ENCODE measurements at regions not wholly inside any gene's neighbourhood (a gene's known extent, or its start where the extent isn't known, plus 50 kb on each side); places are given as distances from the start of the nearest gene placed in this dataset.

GRCh38 chr3:194838236-194838635 is 152.6 kb downstream of the FAM43A start:
- no peak overlapping the region for H3K9ac ChIP-seq (ENCODE audit: low read length)
- no peaks in the 10 kb centered on the region for H3K9me3 ChIP-seq (replicated peaks; ENCODE audit: insufficient read depth, low read length)
- H3K79me2 ChIP-seq (ENCODE audit: low read length), result no peaks in the 10 kb centered on the region
- no peaks in the 10 kb centered on the region for H3K27me3 ChIP-seq (replicated peaks; ENCODE audit: insufficient read depth, low read length)
- H3K9me2 ChIP-seq (replicated peaks; ENCODE audit: insufficient read depth, low read length), result no peaks in the 10 kb centered on the region
- no peaks in the 10 kb centered on the region for H4K20me1 ChIP-seq (ENCODE audit: insufficient read depth, low read length)
- no peaks in the 10 kb centered on the region for H3F3A ChIP-seq (ENCODE audit: insufficient read depth, low read length)
- no peak overlapping the region for H3K4me2 ChIP-seq (ENCODE audit: low read depth, low read length)
- H3K36me3 ChIP-seq (replicated peaks; ENCODE audit: insufficient read depth, low read length), result no peaks in the 10 kb centered on the region
- H2AFZ ChIP-seq (ENCODE audit: low read length), result no peak overlapping the region
- no peak for DNase-seq
- TF ChIP-seq CTCF (IDR thresholded peaks at IDR 0.05; ENCODE audit: low read length) (no peak), EZH2phosphoT487 (IDR thresholded peaks at IDR 0.05; ENCODE audit: low read length) (no peak), EZH2 (optimal IDR thresholded peaks at IDR 0.05; ENCODE audit: low read depth, low read length) (no peak)
- no peak overlapping the region for H3K27ac ChIP-seq (ENCODE audit: low read length)
- no peak overlapping the region for H3K4me3 ChIP-seq (ENCODE audit: low read length)
- H3K4me1 ChIP-seq (ENCODE audit: low read length), result no peaks in the 10 kb centered on the region

- no peak overlapping the region for H3K4me2 ChIP-seq (ENCODE audit: low read depth, low read length)
- no peak for DNase-seq
- H3K27ac ChIP-seq (ENCODE audit: low read length), result no peak overlapping the region
- no peaks in the 10 kb centered on the region for H3K27me3 ChIP-seq (replicated peaks; ENCODE audit: insufficient read depth, low read length)
- no peaks in the 10 kb centered on the region for H3K36me3 ChIP-seq (replicated peaks; ENCODE audit: insufficient read depth, low read length)
- H4K20me1 ChIP-seq (ENCODE audit: insufficient read depth, low read length), result no peaks in the 10 kb centered on the region
- no peaks in the 10 kb centered on the region for H3F3A ChIP-seq (ENCODE audit: insufficient read depth, low read length)
- H2AFZ ChIP-seq (ENCODE audit: low read length), result no peak overlapping the region
- TF ChIP-seq EZH2 (optimal IDR thresholded peaks at IDR 0.05; ENCODE audit: low read depth, low read length), result no peak
- no peak for TF ChIP-seq EZH2phosphoT487 (IDR thresholded peaks at IDR 0.05; ENCODE audit: low read length)
- no peak for TF ChIP-seq CTCF (IDR thresholded peaks at IDR 0.05; ENCODE audit: low read length)
- no peaks in the 10 kb centered on the region for H3K9me2 ChIP-seq (replicated peaks; ENCODE audit: insufficient read depth, low read length)
- no peaks in the 10 kb centered on the region for H3K79me2 ChIP-seq (ENCODE audit: low read length)
- H3K9ac ChIP-seq (ENCODE audit: low read length), result no peak overlapping the region
- no peak overlapping the region for H3K4me3 ChIP-seq (ENCODE audit: low read length)
- no peaks in the 10 kb centered on the region for H3K4me1 ChIP-seq (ENCODE audit: low read length)
- H3K9me3 ChIP-seq (replicated peaks; ENCODE audit: insufficient read depth, low read length), result no peaks in the 10 kb centered on the region
These were observed 155.2 kb downstream of the FAM43A start for GRCh38 chr3:194840661-194841514.

- H3K9ac ChIP-seq (ENCODE audit: low read length), result no peak overlapping the region
- H3K9me3 ChIP-seq (replicated peaks; ENCODE audit: insufficient read depth, low read length), result no peaks in the 10 kb centered on the region
- no peak overlapping the region for H3K27ac ChIP-seq (ENCODE audit: low read length)
- no peak overlapping the region for H3K4me2 ChIP-seq (ENCODE audit: low read depth, low read length)
- H3F3A ChIP-seq (ENCODE audit: insufficient read depth, low read length), result no peaks in the 10 kb centered on the region
- H3K9me2 ChIP-seq (replicated peaks; ENCODE audit: insufficient read depth, low read length), result no peaks in the 10 kb centered on the region
- no peaks in the 10 kb centered on the region for H4K20me1 ChIP-seq (ENCODE audit: insufficient read depth, low read length)
- no peaks in the 10 kb centered on the region for H3K36me3 ChIP-seq (replicated peaks; ENCODE audit: insufficient read depth, low read length)
- no peaks in the 10 kb centered on the region for H3K27me3 ChIP-seq (replicated peaks; ENCODE audit: insufficient read depth, low read length)
- DNase-seq, result no peak
- no peak overlapping the region for H3K4me3 ChIP-seq (ENCODE audit: low read length)
- H3K79me2 ChIP-seq (ENCODE audit: low read length), result no peaks in the 10 kb centered on the region
- TF ChIP-seq CTCF (IDR thresholded peaks at IDR 0.05; ENCODE audit: low read length) (no peak), EZH2phosphoT487 (IDR thresholded peaks at IDR 0.05; ENCODE audit: low read length) (no peak), EZH2 (optimal IDR thresholded peaks at IDR 0.05; ENCODE audit: low read depth, low read length) (no peak)
- H2AFZ ChIP-seq (ENCODE audit: low read length), result no peak overlapping the region
- H3K4me1 ChIP-seq (ENCODE audit: low read length), result no peaks in the 10 kb centered on the region
These were observed 155.8 kb downstream of the FAM43A start for GRCh38 chr3:194841515-194841841.

Data from MM.1S (cell line).